NCI-H510A treated with DMSO at 0.1 percent for 48 hours (cell line): ENCODE measurements at regions not wholly inside any gene's neighbourhood (a gene's known extent, or its start where the extent isn't known, plus 50 kb on each side); places are given as distances from the start of the nearest gene placed in this dataset.

Experiments used
- DNase-seq: peaks from one replicate; lab custom pipeline; 2025; lab: John Stamatoyannopoulos, UW

GRCh38 chr6:14187406-14187805 lies 69.8 kb downstream of the CD83 start:
- DNase-seq = no peak

DNA sequence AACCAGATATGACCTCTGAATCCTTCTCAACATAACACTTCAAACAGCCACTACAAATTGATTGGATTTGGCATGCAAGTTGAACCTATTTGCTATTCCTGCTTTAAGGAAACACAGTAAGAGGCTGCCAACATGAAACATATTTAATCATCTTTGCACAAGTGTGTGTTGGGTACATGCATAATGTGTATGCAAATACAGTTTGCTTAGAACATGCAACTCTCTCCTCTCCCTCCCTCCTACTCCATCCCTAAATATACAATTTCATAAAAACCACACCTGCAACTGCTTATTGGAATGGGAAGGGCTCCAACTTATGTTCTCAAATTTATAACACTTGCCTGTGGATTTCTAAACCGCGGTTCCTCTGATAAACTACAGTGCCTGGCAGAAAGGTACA lies 71.5 kb downstream of the CD83 start:
- no peak for DNase-seq

- no peak for DNase-seq
Measured at GRCh38 chr6:14190191-14190928, 72.8 kb downstream of the CD83 start.

- DNase-seq = no peak
Measured at GRCh38 chr6:14190929-14191224, 73.3 kb downstream of the CD83 start.

DNA sequence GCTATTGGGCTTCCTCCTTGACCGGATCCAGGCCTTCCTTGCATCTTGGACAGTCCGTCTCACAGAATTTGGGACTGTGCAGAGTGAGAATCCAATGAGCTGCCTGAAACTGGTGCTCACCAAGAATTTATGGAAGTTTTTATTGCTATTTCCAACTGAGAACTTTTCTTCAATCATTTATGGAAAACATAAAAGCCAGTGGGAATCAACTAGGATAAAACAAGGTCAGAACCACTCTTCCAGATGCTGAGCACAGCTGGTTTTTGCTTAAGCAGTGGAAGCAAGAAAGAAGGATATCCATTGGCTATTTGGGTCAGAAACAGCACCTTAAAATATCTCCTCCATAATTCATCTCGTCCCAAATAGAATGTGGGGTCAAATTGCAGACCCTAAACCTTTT lies 74.2 kb downstream of the CD83 start:
- DNase-seq = no peak

- DNase-seq = no peak
Measured at GRCh38 chr6:14192216-14192788, 74.7 kb downstream of the CD83 start.

- DNase-seq = no peak
Measured at GRCh38 chr6:14193524-14193923, 76.0 kb downstream of the CD83 start.

DNA sequence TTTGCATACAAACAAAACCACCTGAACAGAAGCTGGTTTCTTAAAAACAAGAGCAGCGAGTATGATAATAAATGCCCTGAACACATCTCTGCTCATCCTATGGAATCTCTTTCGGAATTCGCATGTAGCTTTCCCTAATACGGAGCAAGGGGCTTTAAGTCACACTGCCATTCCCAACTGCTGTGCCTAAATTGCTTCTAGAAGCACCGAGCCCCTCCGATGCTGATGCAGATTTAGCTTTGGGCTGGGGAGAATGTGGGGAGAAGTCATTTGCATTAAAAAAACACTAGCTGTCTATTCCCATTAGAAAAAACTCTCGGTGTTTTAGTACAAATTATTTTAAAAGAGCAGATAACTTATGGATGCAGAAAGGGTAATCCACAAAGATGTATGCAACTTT lies 76.9 kb downstream of the CD83 start:
- no peak for DNase-seq

DNA sequence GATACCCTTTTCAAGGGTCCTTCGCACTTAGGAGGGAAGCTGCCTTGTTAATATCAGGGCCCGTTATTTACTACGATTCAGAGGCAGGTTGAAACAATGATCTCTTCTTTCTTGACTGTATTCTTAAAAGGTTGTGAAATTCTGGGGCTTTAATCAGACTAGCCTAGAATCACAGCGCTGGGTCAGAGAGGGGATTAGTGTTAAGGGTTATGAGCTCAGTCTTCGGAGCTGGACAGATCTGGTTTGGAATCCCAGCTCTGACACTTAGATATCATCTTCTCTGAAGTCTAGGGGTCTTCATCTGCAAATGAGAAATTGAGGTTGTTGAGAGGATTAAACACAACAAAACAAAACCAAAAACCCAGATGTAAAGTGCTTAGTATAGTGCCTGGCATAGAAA lies 77.4 kb downstream of the CD83 start:
- DNase-seq = no peak

- DNase-seq = no peak
Measured at GRCh38 chr6:14196026-14196425, 78.5 kb downstream of the CD83 start.

DNA sequence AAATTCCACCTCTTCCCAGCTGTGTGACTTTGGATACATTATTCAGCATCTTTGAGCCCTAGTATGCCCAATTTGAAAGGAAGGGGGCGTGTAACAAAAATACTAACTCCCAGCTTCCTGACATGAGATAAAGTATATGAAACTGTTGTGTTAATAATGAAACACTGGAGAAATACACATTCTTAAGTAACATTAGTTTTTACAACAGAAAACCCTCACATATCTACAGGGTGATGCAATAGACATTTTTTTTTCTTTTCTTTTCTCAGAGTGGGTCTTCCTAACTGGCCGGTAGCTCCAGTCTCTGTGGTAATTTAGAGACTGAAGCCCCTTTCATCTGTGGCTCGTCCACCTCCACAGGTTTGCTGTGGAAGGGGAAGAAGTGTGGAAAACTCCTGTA lies 79.5 kb downstream of the CD83 start:
- no peak for DNase-seq

GRCh38 chr6:14200047-14200446 lies 82.5 kb downstream of the CD83 start:
- DNase-seq = no peak

GRCh38 chr6:14202947-14203346 lies 85.4 kb downstream of the CD83 start:
- DNase-seq = no peak

- DNase-seq = no peak
Measured at GRCh38 chr6:14206391-14206790, 88.8 kb downstream of the CD83 start.

DNA sequence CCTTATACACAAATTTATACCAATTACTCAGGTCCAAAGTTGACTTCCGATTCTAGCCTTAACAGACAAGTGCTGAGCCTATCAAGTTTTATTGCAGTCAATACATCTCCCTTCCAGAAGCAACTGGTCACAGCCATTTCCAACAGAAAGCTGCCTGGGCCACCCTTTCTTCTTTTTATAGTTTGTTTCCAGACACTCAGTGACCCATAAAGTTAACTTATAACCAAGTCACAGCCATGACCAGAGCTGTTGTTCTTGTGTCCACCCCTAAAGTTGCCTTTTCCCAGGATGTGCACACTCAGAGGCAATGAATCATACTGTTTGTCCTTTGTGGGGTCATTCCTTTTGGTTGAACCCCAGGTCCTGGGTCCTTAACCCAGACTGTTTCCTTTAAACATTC lies 89.9 kb downstream of the CD83 start:
- no peak for DNase-seq

- no peak for DNase-seq
Measured at GRCh38 chr6:14209000-14209399, 91.4 kb downstream of the CD83 start.

- DNase-seq = no peak
Measured at GRCh38 chr6:14210077-14210476, 92.5 kb downstream of the CD83 start.

DNA sequence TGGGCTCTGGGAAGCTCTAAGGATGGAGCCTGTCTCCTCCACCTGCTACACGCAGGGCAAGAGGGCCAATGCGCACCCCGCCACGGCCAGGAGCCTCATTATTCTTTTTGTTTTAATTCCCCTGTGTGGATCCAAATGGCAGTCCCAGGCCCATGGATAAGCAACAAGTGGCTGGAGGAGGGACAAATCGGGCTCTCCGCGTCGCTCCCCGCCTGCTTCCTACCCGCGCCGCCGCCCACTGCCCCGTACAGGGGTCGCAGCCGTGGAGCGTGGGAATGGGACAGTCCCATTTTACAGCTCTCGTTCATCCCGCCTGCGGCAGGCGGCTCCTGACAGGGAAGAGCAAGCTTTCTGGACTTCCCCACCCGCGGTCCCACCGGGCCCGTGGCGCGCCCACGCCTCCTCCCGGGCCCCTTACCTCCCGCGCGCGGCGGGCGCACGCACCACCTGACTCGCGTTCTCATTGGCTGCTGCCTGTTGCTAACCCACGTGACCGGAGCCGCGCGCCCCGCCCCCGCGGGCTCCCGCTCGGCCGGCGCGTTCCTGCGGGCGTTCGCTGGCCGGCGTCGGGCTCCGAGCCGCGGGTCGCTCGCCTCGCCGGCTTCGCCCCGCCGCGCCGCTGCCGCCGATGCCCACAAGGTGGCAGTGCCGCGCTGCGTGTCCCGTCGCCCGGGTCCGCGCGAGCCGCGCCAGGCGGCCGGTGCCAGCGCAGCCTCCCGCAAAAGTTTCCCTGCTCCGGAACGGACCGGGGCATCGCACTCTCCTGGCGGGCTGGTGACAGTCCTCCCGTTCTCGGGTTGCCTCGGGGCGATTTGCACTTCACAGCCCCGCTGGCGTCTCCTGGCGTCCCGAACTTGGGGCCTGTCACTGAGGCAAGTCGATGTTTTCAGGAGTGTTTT lies 93.3 kb downstream of the CD83 start:
- peak; percentile 80 for DNase-seq

DNA sequence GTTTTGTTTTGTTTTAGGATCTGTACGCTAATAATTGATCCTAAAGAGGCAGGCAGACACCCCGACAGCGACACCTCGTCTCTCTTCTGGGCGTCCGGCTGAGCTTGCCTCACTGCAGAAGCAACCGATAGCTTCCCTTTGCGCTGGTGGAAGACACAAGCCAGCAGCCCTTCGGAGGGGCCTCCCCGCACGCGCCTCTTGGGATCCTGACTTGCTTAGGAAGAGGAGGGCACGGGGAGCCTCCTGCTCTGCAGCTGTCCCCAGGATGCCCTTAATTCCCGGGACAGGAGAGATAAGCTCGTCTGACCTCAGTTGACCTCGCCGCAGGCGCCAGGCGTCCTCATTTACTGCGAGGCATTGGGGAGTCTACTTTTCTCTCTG lies 94.0 kb downstream of the CD83 start:
- peak; percentile 22 for DNase-seq

DNA sequence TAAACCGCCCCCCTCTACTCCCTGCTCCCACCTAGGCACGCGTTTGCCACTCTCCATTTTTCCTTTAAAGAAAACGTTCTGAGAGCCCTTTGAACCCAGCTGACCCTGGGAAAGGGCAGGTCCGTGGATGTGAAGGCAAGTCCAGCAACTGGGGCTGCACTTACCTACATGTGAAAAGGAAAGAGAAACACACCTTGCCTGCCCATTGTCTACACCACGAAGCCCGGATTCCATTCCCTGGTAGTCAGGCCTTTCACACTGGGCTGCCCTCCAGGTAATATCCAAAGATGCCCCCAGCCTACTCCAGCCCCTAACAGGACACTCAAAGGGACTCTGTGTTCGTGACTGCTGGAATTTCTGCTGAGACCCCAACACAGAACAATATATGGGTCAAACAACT lies 94.4 kb downstream of the CD83 start:
- DNase-seq = no peak

GRCh38 chr6:14212632-14213031 lies 95.1 kb downstream of the CD83 start:
- no peak for DNase-seq

DNA sequence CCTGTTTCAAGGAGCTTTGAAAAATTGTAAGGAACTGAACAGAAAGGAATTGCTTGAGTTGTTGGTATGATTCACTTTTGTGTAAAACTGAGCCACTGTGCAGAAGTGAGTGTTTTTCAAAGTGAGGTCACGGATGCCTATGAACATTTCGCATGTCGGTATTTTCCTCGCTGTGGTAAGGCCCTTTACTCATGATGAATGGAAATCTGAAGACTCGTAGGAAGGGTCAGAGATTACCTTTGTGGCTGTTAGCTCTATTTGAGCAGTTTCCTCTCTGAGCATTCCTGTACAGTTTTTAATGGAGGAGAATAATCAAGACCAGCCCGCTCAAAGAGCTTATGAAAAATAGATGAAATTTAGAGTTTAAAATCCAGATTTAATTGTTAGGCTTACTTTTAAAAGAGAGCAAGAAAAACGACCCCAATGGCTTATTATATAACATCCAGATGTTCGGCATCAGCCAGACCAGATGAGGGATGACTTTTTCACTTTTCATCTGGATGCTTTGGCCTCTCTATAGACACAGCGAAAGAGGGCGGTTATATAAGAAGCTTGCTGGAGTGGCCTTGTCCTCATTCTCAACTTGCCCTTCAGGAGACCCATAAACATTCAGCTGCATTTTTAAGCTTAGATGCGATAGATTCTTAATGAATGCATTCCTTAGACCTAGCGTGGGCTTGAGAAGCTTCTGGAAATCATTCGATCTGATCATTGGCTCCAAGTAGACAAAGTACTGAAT lies 99.5 kb downstream of the CD83 start:
- no peak for DNase-seq
